GM23338 (cell line): ENCODE measurements at regions not wholly inside any gene's neighbourhood (a gene's known extent, or its start where the extent isn't known, plus 50 kb on each side); places are given as distances from the start of the nearest gene placed in this dataset.

Experiments
- CREB1 ChIP-seq: fragments of 250-450 bp; sonication (Bioruptor Pico); IDR thresholded peaks from 2 replicates; pipeline ENCODE4 v1.5.0; 2020; ENCODE audit warnings: low read depth, mild to moderate bottlenecking, moderate library complexity
- CTCF ChIP-seq, 2 experiments: fragments of 200-600 bp in 1 of 2; sonication (generic) in 1 of 2; conservative IDR thresholded peaks; 2 replicates each; pipeline versions ENCODE4 v1.5.1 to v1.6.1; 2016 to 2017; ENCODE audit warnings: antibody characterized with exemption in 2 of 2, low read depth in 2 of 2, mild to moderate bottlenecking in 2 of 2, moderate library complexity in 1 of 2
- ETS1 ChIP-seq: IDR thresholded peaks from 2 replicates; pipeline ENCODE4 v1.6.1; 2016; ENCODE audit warnings: antibody characterized with exemption
- EZH2 ChIP-seq: fragments of 200-600 bp; sonication (generic); IDR thresholded peaks from one replicate; pipeline ENCODE4 v1.8.0; 2017; ENCODE audit warnings: antibody characterized with exemption, mild to moderate bottlenecking, low read depth; ENCODE audit not compliant: unreplicated experiment
- EZH2phosphoT487 ChIP-seq: fragments of 200-600 bp; sonication (generic); IDR thresholded peaks from one replicate; pipeline ENCODE4 v1.8.1; 2018; ENCODE audit warnings: antibody characterized with exemption; ENCODE audit not compliant: unreplicated experiment
- JUNB ChIP-seq: IDR thresholded peaks from one replicate; pipeline ENCODE4 v1.6.1; 2016; ENCODE audit warnings: antibody characterized with exemption; ENCODE audit not compliant: unreplicated experiment
- NANOG ChIP-seq: IDR thresholded peaks from 2 replicates; pipeline ENCODE4 v1.6.1; 2016; ENCODE audit warnings: antibody characterized with exemption, borderline replicate concordance
- POLR2AphosphoS5 ChIP-seq: IDR thresholded peaks from 2 replicates; pipeline ENCODE4 v1.6.1; 2016; ENCODE audit warnings: antibody characterized with exemption, low read depth
- REST ChIP-seq: IDR thresholded peaks from one replicate; pipeline ENCODE4 v1.6.1; 2018; ENCODE audit warnings: antibody characterized with exemption; ENCODE audit not compliant: unreplicated experiment
- STAT1 ChIP-seq: IDR thresholded peaks from one replicate; pipeline ENCODE4 v1.6.1; 2016; ENCODE audit warnings: antibody characterized with exemption; ENCODE audit not compliant: unreplicated experiment
- ZNF114 ChIP-seq: fragments of 250-450 bp; sonication (Bioruptor Pico); IDR thresholded peaks from 2 replicates; pipeline ENCODE4 v1.5.0; 2020; ENCODE audit warnings: mild to moderate bottlenecking, moderate library complexity
- ZNF331 ChIP-seq: fragments of 250-450 bp; sonication (Bioruptor Pico); IDR thresholded peaks from 2 replicates; pipeline ENCODE4 v1.5.0; 2020; ENCODE audit warnings: low read depth, mild to moderate bottlenecking, moderate library complexity

- TF ChIP-seq CREB1 (CRISPR knock-in tag) (no peak), CTCF (conservative IDR thresholded peaks at IDR 0.05; ENCODE audit: low read depth in 2 of 2) (no peak), REST (no peak), ZNF114 (CRISPR knock-in tag) (no peak), EZH2phosphoT487 (no peak), POLR2AphosphoS5 (no peak), STAT1 (no peak), NANOG (no peak), EZH2 (no peak), ZNF331 (no peak), ETS1 (no peak), JUNB (no peak)
Observed at GRCh38 chr13:73904625-73905024, 229.6 kb downstream of the KLF12 start.
